Erythroblast (primary cell): ENCODE measurements at regions not wholly inside any gene's neighbourhood (a gene's known extent, or its start where the extent isn't known, plus 50 kb on each side); places are given as distances from the start of the nearest gene placed in this dataset.

Experiments
- GATA1 ChIP-seq: IDR thresholded peaks from 2 replicates; pipeline ENCODE4 v1.6.1; 2011; ENCODE audit warnings: low read depth, mild to moderate bottlenecking, control low read depth, low read length, moderate library complexity
- POLR2A ChIP-seq: IDR thresholded peaks from 2 replicates; pipeline ENCODE4 v1.6.1; 2011; ENCODE audit warnings: mild to moderate bottlenecking, low read length

GRCh38 chr2:239495175-239495574, 94.4 kb upstream of the HDAC4 start:
- TF ChIP-seq POLR2A (no peak), GATA1 (no peak)
